Thyroid gland (tissue), 4 donors: ENCODE measurements at regions not wholly inside any gene's neighbourhood (a gene's known extent, or its start where the extent isn't known, plus 50 kb on each side); places are given as distances from the start of the nearest gene placed in this dataset.

Experiments used
- CTCF ChIP-seq, 6 experiments: fragments of 200-600 bp in 3 of 6; fragments of 450-650 bp in 3 of 6; sonication (generic) in 3 of 6; IDR thresholded peaks; one replicate each; pipeline ENCODE4 v1.5.1; 2016 to 2019; ENCODE audit warnings: antibody characterized with exemption in 6 of 6, mild to moderate bottlenecking in 2 of 6, inconsistent platforms in 1 of 6, moderate library complexity in 1 of 6
- POLR2A ChIP-seq, 2 donors: fragments of 450-650 bp; IDR thresholded peaks; one replicate each; pipeline ENCODE4 v1.6.1; 2017; ENCODE audit warnings: antibody characterized with exemption in 2 of 2, mild to moderate bottlenecking in 2 of 2, moderate library complexity in 1 of 2

GRCh38 chr13:97802213-97802612 lies 151.3 kb upstream of the IPO5 start:
- TF ChIP-seq CTCF (IDR thresholded peaks at IDR 0.05) = no peak
- no peak for TF ChIP-seq POLR2A (IDR thresholded peaks at IDR 0.05)
